ENCODE measurements at regions not wholly inside any gene's neighbourhood (a gene's known extent, or its start where the extent isn't known, plus 50 kb on each side); places are given as distances from the start of the nearest gene placed in this dataset.
"Not testable (repeated sequence)": the region's sequence is repeated elsewhere in the genome, so short reads cannot be mapped to it uniquely, and the experiment has no call there.

DNA sequence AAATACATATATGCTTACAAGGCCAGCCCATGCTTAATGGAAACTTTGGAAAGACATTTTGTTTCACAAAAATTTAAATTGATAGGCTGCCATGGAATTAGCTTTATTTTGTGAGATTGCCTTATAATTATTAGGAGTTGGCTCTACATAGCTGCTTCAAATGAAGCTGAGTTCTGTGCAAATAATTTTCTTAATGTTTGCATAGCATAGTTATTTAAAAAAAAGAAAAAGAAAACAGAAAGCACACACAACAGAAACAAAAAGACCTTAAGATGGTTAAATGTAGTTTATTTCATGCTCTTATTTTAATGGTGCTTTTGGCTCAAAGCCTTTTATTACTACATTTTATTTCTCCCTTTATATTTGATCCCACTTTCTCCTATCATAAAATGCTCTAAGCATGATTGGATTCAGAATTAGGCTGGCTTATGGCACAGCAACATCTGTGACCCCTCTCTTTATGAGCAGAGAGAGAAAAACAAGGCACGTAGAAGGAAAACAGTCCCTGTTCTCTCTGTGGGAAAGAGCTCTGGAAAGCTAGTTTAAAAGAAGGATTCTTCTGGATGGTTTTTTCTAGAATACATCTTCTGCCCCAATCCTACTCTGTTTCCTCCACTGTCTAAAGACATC, 530.5 kb downstream of the NTRK2 start:
- no peak for DNase-seq

DNA sequence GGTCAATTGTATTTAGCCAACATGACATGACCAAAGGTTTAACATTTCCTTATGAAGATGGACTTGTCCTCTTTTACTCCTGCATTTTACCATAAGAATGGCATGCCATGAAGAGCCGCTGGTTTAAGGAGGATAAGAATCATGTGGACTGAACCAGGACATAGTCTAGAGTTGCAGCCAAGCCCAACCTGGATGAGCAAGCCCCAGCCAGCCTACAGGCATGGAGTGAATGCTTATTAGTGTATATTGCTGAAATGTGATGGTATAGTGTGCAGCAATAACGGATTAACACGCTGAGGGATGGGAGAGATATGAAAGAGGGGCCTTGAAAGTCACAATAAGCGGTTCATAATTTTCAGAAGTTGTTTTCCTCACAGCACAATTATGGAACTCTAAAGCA, 523.2 kb downstream of the NTRK2 start:
- no peak for DNase-seq

DNA sequence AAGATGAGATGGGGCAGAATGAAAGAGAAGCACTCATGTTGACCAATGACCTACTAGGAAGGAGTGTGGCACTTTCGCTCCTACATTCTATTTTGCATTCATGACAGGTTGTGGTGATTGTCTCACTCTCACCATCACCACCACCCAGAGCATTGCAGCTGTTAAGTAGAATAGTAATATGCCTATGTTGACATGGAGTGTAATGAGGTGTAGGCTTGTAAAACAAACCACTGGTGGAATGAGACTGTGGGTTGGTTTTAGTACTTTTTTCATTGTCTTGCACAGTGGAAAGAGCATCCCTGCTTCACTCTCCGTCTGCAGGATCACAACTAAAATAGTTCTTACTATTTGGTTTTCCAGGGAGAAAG, 516.7 kb downstream of the NTRK2 start:
- no peak for DNase-seq

DNA sequence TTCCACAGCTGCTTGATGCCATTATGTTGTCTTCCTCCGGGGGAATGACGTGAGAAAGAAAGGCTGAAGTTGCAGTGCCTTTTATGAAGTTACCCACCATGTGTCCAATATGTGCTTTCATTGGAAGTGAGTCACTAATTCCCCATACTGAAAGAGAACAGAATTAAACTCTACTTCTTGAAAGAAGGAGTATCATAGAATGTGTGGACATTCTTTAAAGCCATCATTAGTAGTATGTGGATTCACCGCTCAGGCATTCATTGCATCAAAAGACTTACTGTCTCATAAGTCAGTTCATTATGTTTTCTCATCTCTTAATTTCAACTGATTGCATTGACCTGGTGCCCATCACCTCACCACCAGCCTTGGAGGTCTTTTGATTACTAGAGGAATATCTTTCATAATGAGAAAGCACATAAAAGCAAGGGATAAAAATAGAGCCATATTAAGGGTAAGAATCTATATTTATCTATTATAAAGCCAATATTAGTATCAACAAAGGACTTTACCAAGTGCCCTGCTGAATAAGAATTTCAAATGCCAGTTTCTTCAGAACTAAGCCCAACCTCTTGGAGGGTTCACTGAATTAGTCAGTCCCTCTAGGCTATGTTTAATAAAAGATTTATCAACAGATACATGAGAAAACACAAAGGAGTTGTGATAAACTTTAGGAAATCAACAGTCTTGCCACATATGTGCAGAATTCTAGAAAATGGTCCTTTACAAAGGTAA, 516.1 kb downstream of the NTRK2 start:
- no peak for DNase-seq

DNA sequence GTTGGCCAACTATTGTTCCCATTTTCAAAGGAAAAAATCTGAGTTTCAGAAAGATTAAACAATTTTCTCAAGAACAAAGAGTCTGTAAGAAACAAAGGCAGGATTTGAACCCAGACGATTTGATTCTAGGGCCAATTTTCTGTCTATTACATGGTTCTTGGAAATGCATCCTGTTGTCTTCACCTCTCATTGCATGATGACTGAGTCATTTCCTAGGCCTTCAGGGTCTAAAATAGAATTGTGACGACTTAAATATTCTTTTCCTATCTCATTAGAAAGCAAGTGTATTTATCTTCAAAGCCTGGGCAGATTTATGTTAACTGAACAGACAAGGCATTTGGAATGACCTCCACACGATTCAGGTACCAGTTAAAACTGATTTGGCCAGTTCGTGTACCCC, 512.9 kb downstream of the NTRK2 start:
- no peak for DNase-seq

DNA sequence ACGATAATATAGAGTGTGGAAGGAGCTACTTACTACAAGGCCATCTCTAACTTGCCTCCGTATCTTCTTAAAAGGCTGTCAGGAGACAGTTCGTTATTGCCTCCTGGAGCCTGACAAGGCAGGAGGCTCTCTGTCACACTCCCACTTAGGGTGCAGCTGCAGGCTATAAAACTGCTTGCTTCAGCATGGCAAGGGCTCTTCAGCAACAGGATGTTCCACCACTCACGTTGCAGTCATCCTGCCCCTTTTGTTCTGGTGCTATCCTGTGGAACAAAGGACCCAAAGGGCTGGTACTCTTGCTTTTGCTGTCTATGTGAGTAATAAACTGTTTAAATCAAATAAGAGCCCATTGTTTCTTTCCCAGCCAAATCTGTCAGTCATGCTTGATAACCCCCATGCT, 508.9 kb downstream of the NTRK2 start:
- no peak for DNase-seq

DNA sequence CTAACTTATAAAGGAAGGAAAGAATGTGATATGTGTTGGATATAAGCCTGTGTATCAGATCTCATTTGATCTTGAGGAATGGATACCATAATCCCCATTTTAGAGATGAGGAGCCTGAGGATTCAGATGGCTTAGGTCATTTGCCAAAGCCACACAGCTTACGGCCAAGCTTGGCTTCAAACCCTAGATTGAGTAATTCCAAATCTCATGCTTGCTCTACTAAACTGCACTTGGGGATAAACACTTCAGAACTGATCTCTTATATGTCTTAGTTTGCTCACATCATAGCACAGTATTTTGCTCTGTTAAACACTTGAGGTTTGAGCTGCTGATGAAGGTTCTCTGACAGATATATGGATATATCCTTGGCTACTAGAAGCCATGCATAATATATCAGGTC, 504.4 kb downstream of the NTRK2 start:
- DNase-seq = no peak

DNA sequence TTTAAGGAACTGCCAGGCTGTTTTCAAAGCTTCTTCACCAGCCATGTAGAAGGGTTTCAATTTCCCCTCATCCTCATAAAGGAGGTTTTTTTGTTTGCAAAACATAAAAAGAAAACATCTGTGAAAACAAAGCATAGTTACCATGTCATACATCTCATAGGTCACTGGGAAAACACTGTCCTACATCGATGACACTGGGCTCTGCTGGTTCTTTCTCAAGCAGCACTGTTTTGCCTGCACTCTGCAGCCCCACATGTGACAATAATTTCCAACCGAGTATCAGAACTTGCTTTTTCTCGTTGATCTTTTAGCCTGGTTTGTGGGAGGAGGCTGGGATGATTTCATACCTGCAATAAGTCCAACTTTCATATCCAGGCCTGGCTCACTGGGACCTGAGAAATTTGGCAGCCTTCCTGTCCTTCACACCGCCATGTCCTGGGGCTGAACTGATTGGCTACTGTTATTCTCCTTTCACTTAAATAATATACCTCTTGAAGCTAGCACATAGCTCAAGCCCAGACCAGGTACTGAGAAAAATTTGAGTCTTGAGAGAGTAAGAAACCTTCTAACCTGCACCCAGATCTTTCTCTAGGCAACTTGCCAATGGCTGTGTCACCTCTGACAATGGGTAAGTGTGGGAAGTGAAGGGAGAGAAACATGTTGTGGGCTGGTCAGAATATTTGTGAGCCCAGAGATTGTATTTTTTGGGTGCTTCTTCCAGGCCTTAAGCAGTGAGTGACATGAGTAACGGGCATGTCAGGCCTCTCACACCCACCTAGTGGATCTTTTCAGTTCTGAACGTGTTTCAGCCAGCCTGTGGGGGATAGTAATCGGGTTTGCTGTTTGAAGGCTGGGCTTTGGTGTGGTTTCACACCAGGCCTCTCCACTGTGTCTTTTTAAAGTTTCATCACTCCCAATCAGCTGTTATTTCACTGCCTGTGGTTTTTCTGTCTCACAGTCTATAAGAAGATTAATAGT, 502.8 kb downstream of the NTRK2 start:
- DNase-seq = no peak

DNA sequence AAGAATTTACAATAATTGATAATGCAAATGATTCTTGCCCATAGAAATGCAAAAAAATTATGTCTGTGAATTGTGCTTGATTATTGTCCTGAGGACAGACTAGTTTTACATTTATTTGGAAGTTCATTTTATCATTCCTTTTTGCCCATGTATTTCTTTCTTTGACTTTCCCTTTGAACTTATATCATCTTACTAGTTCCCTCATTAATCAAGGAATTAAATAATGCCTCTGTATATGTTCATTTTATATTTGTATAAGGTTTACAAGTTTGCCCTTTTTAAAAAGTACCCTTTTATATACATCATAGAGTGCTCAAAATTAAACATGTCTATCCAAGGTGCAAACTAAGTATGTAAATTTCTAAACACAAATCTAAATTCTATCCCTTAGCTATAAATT, 501.6 kb downstream of the NTRK2 start:
- no peak for DNase-seq

DNA sequence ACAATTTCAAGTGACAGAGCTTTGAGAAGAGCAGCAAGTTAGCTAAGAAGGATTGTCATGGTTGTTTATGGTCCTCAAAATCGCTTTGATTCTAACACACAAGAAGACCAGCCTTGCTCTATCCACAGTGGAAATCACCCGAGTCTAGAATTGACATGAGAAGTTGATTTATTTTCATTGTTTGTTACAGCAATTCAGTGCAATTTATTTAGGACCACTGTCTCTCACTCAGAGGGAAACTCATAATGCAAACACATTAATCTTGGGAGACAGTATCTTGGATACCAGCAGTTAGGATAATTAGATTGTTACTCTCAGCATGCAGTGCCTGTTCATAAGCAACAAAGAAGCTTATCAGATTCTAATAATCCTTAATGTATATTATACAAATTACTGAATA, 498.9 kb downstream of the NTRK2 start:
- no peak for DNase-seq

DNA sequence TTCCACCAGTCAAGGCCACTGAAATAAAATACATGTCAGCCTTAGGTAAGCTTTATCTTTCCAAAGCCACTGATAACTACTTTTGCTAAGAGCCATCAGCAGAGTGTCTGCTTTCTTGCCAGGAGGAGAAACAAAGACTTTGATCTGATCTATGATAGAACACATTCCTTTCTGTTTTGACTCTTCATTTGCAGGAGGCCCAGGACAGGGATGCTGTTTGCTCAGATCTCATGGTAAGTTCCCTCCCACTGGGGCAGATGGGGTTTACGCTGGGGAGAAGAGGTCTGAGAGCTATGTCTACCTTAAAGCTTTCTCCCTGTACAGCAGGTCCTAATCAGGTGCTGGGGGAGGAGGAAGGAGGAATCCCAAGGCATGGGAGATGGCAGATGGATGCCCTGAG, 497.6 kb downstream of the NTRK2 start:
- DNase-seq = no peak

DNA sequence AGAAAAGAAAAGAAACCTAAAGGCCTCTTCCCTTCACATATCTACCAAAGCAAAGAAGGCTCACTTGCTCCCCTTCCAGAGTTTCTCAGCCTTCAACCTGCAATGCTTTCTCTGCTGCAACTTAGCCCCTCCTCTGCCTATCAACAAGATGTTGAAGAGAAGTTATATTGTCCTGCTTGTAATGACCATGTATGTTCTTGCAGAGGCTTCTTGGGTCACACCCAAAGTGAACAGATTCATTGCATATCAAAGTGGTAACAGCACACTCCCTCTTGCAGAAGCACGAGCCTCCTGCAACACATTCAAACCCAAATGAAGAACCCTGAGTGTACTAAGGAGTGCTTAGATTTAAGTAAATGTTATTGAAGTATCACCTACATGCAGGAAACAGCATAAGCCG, 494.3 kb downstream of the NTRK2 start:
- DNase-seq = no peak

DNA sequence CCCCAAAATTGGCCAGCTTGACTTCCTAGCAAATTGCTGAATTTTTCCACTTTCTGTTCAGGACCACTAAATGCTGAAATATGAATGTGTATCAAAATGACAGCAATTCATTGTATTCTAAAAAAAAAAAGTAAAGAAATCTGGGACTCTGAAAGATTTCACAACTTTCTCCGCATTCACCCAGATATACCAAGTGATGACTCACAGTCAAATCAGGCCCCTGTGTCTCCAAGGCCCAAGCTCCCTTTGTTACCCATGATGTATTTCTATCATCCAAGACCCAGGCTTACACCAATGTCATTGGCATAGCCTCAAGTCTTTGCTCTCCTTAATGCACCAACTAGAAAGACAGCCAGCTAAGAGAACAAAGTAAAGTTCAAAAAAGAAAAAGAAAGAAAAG, 493.9 kb downstream of the NTRK2 start:
- no peak for DNase-seq

DNA sequence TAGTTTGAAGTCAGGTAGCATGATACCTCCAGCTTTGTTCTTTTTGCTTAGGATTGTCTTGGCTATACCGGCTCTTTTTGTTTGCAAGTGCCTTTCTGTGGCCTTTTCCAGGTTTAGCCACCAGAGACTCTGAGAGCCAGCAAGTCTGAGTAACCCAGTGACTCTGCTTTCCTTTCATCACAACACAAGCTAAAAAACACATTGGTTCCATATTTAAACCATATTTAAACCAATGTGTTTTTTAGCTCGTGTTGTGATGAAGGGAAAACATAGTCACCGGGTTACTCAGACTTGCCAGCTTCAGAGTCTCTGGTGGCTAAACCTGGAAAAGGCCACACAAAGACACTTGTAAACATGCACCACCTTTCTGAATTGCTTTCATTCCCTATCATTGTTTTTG, 493.3 kb downstream of the NTRK2 start:
- no peak for DNase-seq

DNA sequence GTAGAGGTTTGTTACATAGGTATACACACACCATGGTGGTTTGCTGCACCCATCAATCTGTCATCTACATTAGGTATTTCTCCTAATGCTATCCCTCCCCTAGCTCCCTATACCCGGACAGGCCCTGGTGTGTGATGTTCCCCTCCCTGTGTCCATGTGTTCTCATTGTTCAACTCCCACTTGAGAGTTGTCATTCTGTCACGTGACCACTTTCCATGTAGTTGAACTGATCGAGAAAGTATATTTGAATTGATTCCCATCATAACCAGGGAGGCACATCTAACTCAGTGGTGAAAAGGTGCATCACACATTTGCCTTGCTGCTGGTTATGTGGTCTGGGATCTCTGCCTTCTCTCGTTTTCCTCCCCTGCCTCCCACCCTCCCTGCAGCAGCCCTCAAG, 491.4 kb downstream of the NTRK2 start:
- DNase-seq = not testable (repeated sequence)

DNA sequence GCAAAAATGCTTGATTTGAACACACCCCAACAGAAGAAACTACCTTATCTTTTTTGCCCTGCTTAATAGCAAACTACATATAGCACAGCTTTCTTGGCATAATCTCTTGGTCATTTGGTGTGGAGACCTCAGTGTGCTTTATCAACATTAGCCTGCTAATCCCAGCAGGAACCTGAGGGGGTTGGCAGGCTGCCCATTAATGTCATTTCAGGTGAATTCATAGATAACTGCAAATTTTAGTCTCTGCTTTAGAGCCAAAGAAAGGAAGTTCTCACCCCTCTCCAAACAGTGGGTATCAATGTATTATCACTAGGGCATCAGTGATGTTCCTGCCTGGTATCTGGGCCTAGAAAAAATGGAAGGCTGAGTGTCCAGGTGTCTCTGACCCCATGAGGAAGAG, 489.0 kb downstream of the NTRK2 start:
- no peak for DNase-seq

DNA sequence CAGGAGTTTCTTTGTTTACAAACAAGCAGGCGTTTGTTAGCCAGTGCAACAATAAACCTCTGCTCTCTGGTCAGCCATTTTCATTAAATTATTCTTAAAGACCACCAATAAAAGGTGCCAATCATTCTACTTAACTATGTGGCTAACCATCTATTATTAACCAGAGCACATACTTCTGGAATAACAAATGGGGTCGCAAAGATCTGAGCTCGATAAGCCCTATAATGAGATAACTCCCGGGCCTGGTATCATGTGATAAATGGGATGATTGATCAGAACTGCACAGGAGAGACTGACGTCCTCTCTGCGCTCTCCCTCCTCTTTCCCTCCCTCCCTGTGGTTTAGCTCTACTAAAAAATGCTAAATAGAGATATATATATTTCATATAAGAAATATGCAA, 488.2 kb downstream of the NTRK2 start:
- no peak for DNase-seq

DNA sequence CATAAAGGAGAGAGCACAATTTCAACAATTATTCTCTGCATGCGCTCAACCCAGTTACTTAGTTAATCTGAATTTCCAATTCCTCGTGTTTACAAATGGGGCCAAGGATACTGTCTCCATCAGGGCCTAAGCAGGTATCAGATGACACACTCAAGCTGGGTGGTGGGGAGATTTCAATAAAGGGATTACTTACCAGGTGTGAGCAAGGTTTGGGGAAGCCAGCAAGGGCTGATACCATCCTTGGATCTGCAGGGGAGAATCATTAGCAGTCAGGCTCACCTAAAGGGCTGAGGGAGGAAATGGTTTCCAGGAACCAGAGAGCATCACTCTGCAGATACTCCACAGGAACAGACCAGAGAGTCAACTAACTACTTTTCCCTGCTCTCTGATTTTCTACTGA, 487.1 kb downstream of the NTRK2 start:
- DNase-seq = no peak

DNA sequence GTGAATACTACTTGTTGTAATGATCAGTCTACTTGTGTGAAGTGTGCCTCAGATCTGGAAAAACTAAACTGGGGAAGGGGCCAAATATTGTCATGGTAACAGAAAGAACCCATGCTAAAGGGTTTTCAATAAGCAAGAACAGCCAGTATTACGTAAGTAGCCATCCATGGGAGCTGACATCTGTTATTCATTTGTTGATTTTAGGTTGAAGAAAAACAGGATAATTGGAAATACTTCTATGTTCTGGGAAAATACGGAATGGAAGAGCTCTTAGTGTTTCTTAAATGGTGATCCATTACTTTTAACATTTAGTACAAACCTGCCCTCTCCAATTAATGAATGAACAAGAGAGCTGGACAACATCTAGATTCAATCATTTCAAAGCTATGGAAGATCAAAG, 485.8 kb downstream of the NTRK2 start:
- DNase-seq = no peak

DNA sequence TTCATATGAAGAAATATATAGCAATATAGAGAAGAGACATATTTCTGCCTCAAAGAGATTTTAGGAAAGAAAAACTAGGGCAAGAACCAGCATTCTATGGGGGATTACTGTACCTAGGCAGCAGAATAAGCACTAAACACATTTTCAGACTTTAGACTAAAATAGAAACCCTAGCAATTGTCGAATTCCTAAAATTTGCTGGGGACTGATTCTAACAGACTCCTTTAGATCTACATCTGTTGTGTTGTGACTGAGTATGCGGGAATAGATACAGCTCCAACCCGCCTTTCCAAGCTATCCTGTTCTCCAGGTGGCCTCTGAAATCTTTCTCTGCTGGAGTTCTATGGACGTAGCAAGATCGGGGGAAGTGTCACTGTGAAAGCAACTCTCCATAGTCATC, 482.2 kb downstream of the NTRK2 start:
- no peak for DNase-seq

DNA sequence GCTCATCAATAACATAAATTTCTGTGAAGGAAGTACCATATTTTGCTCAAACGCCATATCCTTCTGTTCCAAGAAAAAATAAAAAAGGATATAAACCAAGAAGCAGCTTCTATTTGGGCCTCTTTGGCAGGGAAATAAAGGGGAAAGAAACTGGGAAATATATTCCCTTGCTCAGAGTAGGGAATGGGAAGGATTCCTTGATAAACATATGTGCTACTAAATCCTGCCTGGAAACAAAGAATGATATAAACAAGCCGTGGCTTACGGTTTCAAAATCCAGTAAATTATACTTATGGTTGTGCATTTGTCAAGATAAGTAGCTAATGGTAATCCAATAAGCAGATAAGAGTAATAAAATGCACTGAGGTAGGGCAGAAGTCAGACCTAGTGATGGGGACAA, 481.6 kb downstream of the NTRK2 start:
- DNase-seq = no peak

DNA sequence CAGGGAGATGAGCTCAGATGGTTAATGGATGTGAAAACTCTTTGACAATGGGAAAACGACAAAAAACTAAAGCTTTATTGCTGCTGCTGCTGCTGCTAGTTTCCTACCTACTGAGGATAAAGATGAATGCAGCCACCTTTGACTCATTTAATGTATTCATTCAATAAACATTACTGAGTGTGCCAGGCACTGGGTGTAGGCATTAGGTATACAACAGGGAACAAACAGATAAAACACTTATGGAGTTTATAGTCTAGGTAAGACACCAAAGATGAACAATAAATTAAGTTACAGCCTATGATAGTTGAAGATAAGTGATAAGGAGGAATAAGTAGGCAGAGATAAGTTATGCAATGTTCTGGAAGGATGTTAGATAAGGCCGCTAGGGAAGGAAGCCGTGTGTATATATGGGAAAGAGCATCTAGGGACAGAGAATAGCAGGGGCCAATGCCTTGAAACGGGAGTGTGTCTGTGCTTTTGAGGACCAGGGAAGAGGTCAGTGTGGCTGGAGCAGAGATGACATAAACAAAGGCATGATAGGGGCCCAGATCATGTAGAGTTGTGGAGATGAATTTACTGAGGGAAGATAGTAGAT, 477.6 kb downstream of the NTRK2 start:
- no peak for DNase-seq

DNA sequence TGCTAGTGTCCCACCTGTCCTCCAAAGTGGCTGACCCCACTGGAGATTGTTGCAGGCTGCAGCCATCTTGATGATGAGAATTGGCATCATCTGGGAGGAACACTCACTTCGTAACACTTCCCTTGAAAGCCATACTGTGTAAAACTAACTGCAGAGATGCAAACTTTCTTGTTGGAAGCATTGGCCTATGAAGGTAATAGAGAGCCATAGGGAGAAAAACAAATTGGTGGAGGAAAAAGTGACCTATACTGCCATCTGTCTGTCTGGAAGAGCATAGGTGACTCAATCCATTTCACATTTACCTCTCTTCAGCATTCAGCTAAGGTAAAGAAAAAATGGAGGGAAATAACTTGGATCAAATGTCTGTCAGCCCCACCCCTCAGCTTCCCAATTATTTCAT, 473.4 kb downstream of the NTRK2 start:
- peak; percentile 22 to 33 for DNase-seq

DNA sequence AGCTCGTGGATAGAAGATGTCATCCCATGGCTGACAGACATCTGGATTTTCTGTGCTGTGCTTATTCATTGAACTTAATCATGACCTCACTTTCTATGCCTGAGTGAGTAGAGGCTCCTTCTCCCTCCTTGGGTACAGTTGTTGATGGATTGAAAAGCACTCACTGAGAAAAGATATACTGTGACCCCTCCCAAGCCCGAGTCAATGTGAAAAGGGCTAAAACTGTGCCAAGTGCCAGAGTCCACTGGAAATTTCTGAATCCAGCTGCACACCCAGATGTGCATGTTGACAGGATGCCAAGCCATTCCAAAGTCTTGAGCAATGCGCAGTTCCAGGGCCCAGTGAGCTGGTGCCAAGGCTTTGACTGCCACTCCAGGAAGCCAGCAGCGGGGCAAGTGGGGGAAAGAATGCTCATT, 473.0 kb downstream of the NTRK2 start:
- DNase-seq = no peak
